Fibroblast of lung (primary cell): ENCODE measurements at regions not wholly inside any gene's neighbourhood (a gene's known extent, or its start where the extent isn't known, plus 50 kb on each side); places are given as distances from the start of the nearest gene placed in this dataset.

Source experiments
- DNase-seq, 2 donors: peaks; one replicate each; pipeline versions ENCODE4 v3.0.0 to v3.0.0-alpha.2; 2010; ENCODE audit warnings: low read depth in 2 of 2
- H2AFZ ChIP-seq: 2 replicates; pipeline ENCODE4 v1.5.1; 2012; ENCODE audit warnings: low read length, control low read depth, inconsistent platforms
- H3K27ac ChIP-seq: 2 replicates; pipeline ENCODE4 v1.5.1; 2011; ENCODE audit warnings: low read length, control low read depth; ENCODE audit not compliant: insufficient read depth
- H3K27me3 ChIP-seq: 2 replicates; pipeline ENCODE4 v1.5.1; 2011; ENCODE audit warnings: mild to moderate bottlenecking, low read length; ENCODE audit not compliant: control insufficient read depth, insufficient read depth
- H3K36me3 ChIP-seq: 2 replicates; pipeline ENCODE4 v1.5.1; 2011; ENCODE audit warnings: low read length; ENCODE audit not compliant: control insufficient read depth, insufficient read depth
- H3K4me1 ChIP-seq: 2 replicates; pipeline ENCODE4 v1.5.1; 2011; ENCODE audit warnings: low read length; ENCODE audit not compliant: control insufficient read depth, insufficient read depth; ENCODE audit errors: extremely low read depth
- H3K4me2 ChIP-seq: 2 replicates; pipeline ENCODE4 v1.5.1; 2011; ENCODE audit warnings: low read length, control low read depth; ENCODE audit not compliant: insufficient read depth; ENCODE audit errors: extremely low read depth
- H3K4me3 ChIP-seq, 4 experiments: fragments of 200-600 bp in 1 of 4; sonication (generic) in 1 of 4; replicated peaks in 1 of 4; 2 replicates each; pipeline ENCODE4 v1.5.1; 2011 to 2016; ENCODE audit warnings: low read length in 4 of 4, low read depth in 3 of 4, mild to moderate bottlenecking in 3 of 4, control low read depth in 2 of 4, inconsistent platforms in 1 of 4, mixed read lengths in 1 of 4; ENCODE audit not compliant: insufficient read depth in 1 of 4; ENCODE audit errors: control extremely low read depth in 1 of 4
- H3K79me2 ChIP-seq: 2 replicates; pipeline ENCODE4 v1.5.1; 2012; ENCODE audit warnings: mild to moderate bottlenecking, low read length, inconsistent platforms; ENCODE audit not compliant: control insufficient read depth, insufficient read depth
- H3K9ac ChIP-seq: 2 replicates; pipeline ENCODE4 v1.5.1; 2011; ENCODE audit warnings: mild to moderate bottlenecking, low read length, control low read depth; ENCODE audit not compliant: insufficient read depth
- H3K9me3 ChIP-seq: 2 replicates; pipeline ENCODE4 v1.5.1; 2012; ENCODE audit warnings: low read depth, low read length; ENCODE audit not compliant: control insufficient read depth, insufficient read depth
- H4K20me1 ChIP-seq: 2 replicates; pipeline ENCODE4 v1.5.1; 2011; ENCODE audit warnings: low read length; ENCODE audit not compliant: control insufficient read depth, insufficient read depth; ENCODE audit errors: extremely low read depth
- EZH2 ChIP-seq: IDR thresholded peaks from 2 replicates; pipeline ENCODE4 v1.5.1; 2012; ENCODE audit warnings: low read length, control low read depth, mild to moderate bottlenecking; ENCODE audit errors: missing control alignments
- TF ChIP-seq, protein P1 (sequence below), 2 donors: IDR thresholded peaks in 1 of 2; conservative IDR thresholded peaks in 1 of 2; 1 replicate in 1 of 2; 2 replicates in 1 of 2; pipeline ENCODE4 v1.5.1; 2011 to 2012; ENCODE audit warnings: low read length in 2 of 2, control low read depth in 1 of 2, inconsistent platforms in 1 of 2, low read depth in 1 of 2, mild to moderate bottlenecking in 1 of 2

GRCh38 chr1:207223162-207223561, 98.3 kb upstream of the CD55 start:
- H2AFZ ChIP-seq: no peak overlapping the region
- H3K79me2 ChIP-seq: no peaks in the 10 kb centered on the region
- H3K27ac ChIP-seq: no peak overlapping the region
- TF ChIP-seq EZH2: no peak
- TF ChIP-seq, protein P1, sequence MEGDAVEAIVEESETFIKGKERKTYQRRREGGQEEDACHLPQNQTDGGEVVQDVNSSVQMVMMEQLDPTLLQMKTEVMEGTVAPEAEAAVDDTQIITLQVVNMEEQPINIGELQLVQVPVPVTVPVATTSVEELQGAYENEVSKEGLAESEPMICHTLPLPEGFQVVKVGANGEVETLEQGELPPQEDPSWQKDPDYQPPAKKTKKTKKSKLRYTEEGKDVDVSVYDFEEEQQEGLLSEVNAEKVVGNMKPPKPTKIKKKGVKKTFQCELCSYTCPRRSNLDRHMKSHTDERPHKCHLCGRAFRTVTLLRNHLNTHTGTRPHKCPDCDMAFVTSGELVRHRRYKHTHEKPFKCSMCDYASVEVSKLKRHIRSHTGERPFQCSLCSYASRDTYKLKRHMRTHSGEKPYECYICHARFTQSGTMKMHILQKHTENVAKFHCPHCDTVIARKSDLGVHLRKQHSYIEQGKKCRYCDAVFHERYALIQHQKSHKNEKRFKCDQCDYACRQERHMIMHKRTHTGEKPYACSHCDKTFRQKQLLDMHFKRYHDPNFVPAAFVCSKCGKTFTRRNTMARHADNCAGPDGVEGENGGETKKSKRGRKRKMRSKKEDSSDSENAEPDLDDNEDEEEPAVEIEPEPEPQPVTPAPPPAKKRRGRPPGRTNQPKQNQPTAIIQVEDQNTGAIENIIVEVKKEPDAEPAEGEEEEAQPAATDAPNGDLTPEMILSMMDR (conservative IDR thresholded peaks at IDR 0.05 in 1 of 2, IDR thresholded peaks at IDR 0.05 in 1 of 2; ENCODE audit: low read depth in 1 of 2, low read length in 2 of 2): no peak
- H4K20me1 ChIP-seq: no peaks in the 10 kb centered on the region
- H3K9ac ChIP-seq: no peak overlapping the region
- H3K4me3 ChIP-seq: no peak overlapping the region
- H3K27me3 ChIP-seq: no peaks in the 10 kb centered on the region
- no peaks in the 10 kb centered on the region for H3K4me1 ChIP-seq
- H3K4me2 ChIP-seq: no peak overlapping the region
- H3K36me3 ChIP-seq: no peaks in the 10 kb centered on the region
- DNase-seq: no peak
- no peaks in the 10 kb centered on the region for H3K9me3 ChIP-seq

GRCh38 chr1:207224666-207225065, 96.8 kb upstream of the CD55 start:
- Histone ChIP-seq H3K9ac (no peak overlapping the region), H3K79me2 (no peaks in the 10 kb centered on the region), H3K27ac (no peak overlapping the region), H2AFZ (no peak overlapping the region), H3K4me3 (no peak overlapping the region), H3K36me3 (no peaks in the 10 kb centered on the region), H3K27me3 (no peaks in the 10 kb centered on the region), H3K4me2 (no peak overlapping the region), H3K9me3 (no peaks in the 10 kb centered on the region), H4K20me1 (no peaks in the 10 kb centered on the region), H3K4me1 (no peaks in the 10 kb centered on the region)
- TF ChIP-seq, protein P1 (conservative IDR thresholded peaks at IDR 0.05 in 1 of 2, IDR thresholded peaks at IDR 0.05 in 1 of 2; ENCODE audit: low read depth in 1 of 2, low read length in 2 of 2): no peak
- no peak for DNase-seq

DNA sequence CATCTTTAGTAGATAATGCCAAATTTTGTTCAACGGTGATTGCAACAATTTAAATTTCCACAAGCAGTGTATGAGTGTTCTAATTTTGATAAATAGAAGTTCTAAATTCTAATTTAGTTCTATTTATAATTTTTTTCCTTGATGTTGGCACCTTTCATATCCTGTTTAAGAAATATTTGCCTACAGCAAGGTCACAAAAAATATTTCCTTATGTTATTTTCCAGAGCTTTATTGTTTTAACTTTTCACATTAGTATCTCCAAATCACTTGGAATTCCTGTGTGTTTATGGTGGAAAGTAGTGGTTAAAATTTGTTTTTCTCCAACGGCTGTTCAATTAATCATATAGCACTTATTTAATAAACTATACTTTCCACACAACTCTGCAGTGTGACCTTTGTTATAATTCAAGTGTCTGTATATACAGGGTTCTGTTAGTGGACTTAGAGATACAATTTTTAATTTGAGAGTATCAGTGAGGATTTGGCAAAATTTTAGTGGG, 94.3 kb upstream of the CD55 start:
- Histone ChIP-seq H3K27me3 (no peaks in the 10 kb centered on the region), H3K79me2 (no peaks in the 10 kb centered on the region), H3K4me1 (no peaks in the 10 kb centered on the region), H2AFZ (no peak overlapping the region), H3K9ac (no peak overlapping the region), H3K27ac (no peak overlapping the region), H3K9me3 (no peaks in the 10 kb centered on the region), H3K4me2 (no peak overlapping the region), H3K4me3 (no peak overlapping the region), H4K20me1 (no peaks in the 10 kb centered on the region), H3K36me3 (no peaks in the 10 kb centered on the region)
- no peak for DNase-seq
- TF ChIP-seq, protein P1 (conservative IDR thresholded peaks at IDR 0.05 in 1 of 2, IDR thresholded peaks at IDR 0.05 in 1 of 2; ENCODE audit: low read depth in 1 of 2, low read length in 2 of 2): no peak
- TF ChIP-seq EZH2: no peak
